ENCODE measurements at regions not wholly inside any gene's neighbourhood (a gene's known extent, or its start where the extent isn't known, plus 50 kb on each side); places are given as distances from the start of the nearest gene placed in this dataset.

GRCh38 chr18:71441156-71441555, 1103.0 kb downstream of the CBLN2 start:
- DNase-seq (ENCODE audit: insufficient read length, low spot score) (no peak), FAIRE-seq (no peak)
- TF ChIP-seq POLR2A (IDR thresholded peaks at IDR 0.05; ENCODE audit: low read depth, low read length) = no peak

GRCh38 chr18:71437511-71437910, 1106.6 kb downstream of the CBLN2 start:
- FAIRE-seq (no peak), DNase-seq (ENCODE audit: insufficient read length, low spot score) (no peak)
- no peak for TF ChIP-seq POLR2A (IDR thresholded peaks at IDR 0.05; ENCODE audit: low read depth, low read length)

- DNase-seq (ENCODE audit: insufficient read length, low spot score) (no peak), FAIRE-seq (no peak)
- no peak for TF ChIP-seq POLR2A (IDR thresholded peaks at IDR 0.05; ENCODE audit: low read depth, low read length)
Observed at GRCh38 chr18:71433373-71433772, 1110.8 kb downstream of the CBLN2 start.

- FAIRE-seq (no peak), DNase-seq (ENCODE audit: insufficient read length, low spot score) (no peak)
- no peak for TF ChIP-seq POLR2A (IDR thresholded peaks at IDR 0.05; ENCODE audit: low read depth, low read length)
Observed at GRCh38 chr18:71431689-71432088, 1112.5 kb downstream of the CBLN2 start.

GRCh38 chr18:71431171-71431570, 1113.0 kb downstream of the CBLN2 start:
- no peak for FAIRE-seq
- no peak for DNase-seq (ENCODE audit: insufficient read length, low spot score)
- no peak for TF ChIP-seq POLR2A (IDR thresholded peaks at IDR 0.05; ENCODE audit: low read depth, low read length)

GRCh38 chr18:71426441-71426840, 1117.7 kb downstream of the CBLN2 start:
- FAIRE-seq = no peak
- DNase-seq (ENCODE audit: insufficient read length, low spot score) = no peak
- TF ChIP-seq POLR2A (IDR thresholded peaks at IDR 0.05; ENCODE audit: low read depth, low read length) = no peak

GRCh38 chr18:71405169-71405809, 1116.4 kb downstream of the SOCS6 start:
- FAIRE-seq (no peak), DNase-seq (ENCODE audit: insufficient read length, low spot score) (no peak)
- TF ChIP-seq POLR2A (IDR thresholded peaks at IDR 0.05; ENCODE audit: low read depth, low read length) = no peak

GRCh38 chr18:71403501-71403900, 1114.7 kb downstream of the SOCS6 start:
- FAIRE-seq = no peak
- no peak for DNase-seq (ENCODE audit: insufficient read length, low spot score)
- TF ChIP-seq POLR2A (IDR thresholded peaks at IDR 0.05; ENCODE audit: low read depth, low read length) = no peak

GRCh38 chr18:71398531-71398930, 1109.7 kb downstream of the SOCS6 start:
- DNase-seq (ENCODE audit: insufficient read length, low spot score) (no peak), FAIRE-seq (no peak)
- no peak for TF ChIP-seq POLR2A (IDR thresholded peaks at IDR 0.05; ENCODE audit: low read depth, low read length)

- no peak for DNase-seq (ENCODE audit: insufficient read length, low spot score)
- no peak for TF ChIP-seq POLR2A (IDR thresholded peaks at IDR 0.05; ENCODE audit: low read depth, low read length)
- no peak for FAIRE-seq
Observed at GRCh38 chr18:71388148-71388547, 1099.3 kb downstream of the SOCS6 start.

- no peak for FAIRE-seq
- TF ChIP-seq POLR2A (IDR thresholded peaks at IDR 0.05; ENCODE audit: low read depth, low read length) = no peak
- no peak for DNase-seq (ENCODE audit: insufficient read length, low spot score)
Observed at GRCh38 chr18:71374294-71375000, 1085.6 kb downstream of the SOCS6 start.

GRCh38 chr18:71371951-71372605, 1083.2 kb downstream of the SOCS6 start:
- FAIRE-seq = no peak
- no peak for TF ChIP-seq POLR2A (IDR thresholded peaks at IDR 0.05; ENCODE audit: low read depth, low read length)
- DNase-seq (ENCODE audit: insufficient read length, low spot score) = no peak

- no peak for TF ChIP-seq POLR2A (IDR thresholded peaks at IDR 0.05; ENCODE audit: low read depth, low read length)
- FAIRE-seq (no peak), DNase-seq (ENCODE audit: insufficient read length, low spot score) (no peak)
Observed at GRCh38 chr18:71370671-71371445, 1082.0 kb downstream of the SOCS6 start.

GRCh38 chr18:71370095-71370494, 1081.2 kb downstream of the SOCS6 start:
- DNase-seq (ENCODE audit: insufficient read length, low spot score) (no peak), FAIRE-seq (no peak)
- TF ChIP-seq POLR2A (IDR thresholded peaks at IDR 0.05; ENCODE audit: low read depth, low read length) = no peak

Data from H54 (cell line).